ENCODE measurements at regions not wholly inside any gene's neighbourhood (a gene's known extent, or its start where the extent isn't known, plus 50 kb on each side); places are given as distances from the start of the nearest gene placed in this dataset.

- Histone ChIP-seq H3K9me3 (no peaks in the 10 kb centered on the region), H3K4me1 (no peaks in the 10 kb centered on the region), H3K27me3 (no peaks in the 10 kb centered on the region), H3K4me3 (no peak overlapping the region), H3K27ac (no peak overlapping the region), H3K36me3 (no peaks in the 10 kb centered on the region)
- intact Hi-C loops (cut with DNase I) = no loop called here
- ATAC-seq (no peak), DNase-seq (no peak)
- 24% methylated on average over 4 of the region's 4 CpGs for WGBS (ENCODE audit: insufficient coverage, low coverage, low lambda C conversion rate, missing lambda C conversion rate)
- TF ChIP-seq POLR2A (IDR thresholded peaks at IDR 0.05) = no peak
- TF ChIP-seq, protein P1, sequence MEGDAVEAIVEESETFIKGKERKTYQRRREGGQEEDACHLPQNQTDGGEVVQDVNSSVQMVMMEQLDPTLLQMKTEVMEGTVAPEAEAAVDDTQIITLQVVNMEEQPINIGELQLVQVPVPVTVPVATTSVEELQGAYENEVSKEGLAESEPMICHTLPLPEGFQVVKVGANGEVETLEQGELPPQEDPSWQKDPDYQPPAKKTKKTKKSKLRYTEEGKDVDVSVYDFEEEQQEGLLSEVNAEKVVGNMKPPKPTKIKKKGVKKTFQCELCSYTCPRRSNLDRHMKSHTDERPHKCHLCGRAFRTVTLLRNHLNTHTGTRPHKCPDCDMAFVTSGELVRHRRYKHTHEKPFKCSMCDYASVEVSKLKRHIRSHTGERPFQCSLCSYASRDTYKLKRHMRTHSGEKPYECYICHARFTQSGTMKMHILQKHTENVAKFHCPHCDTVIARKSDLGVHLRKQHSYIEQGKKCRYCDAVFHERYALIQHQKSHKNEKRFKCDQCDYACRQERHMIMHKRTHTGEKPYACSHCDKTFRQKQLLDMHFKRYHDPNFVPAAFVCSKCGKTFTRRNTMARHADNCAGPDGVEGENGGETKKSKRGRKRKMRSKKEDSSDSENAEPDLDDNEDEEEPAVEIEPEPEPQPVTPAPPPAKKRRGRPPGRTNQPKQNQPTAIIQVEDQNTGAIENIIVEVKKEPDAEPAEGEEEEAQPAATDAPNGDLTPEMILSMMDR (IDR thresholded peaks at IDR 0.05) = no peak
Observed at GRCh38 chr5:153299891-153300290, 190.6 kb upstream of the GRIA1 start.

GRCh38 chr5:153308282-153308681, 182.2 kb upstream of the GRIA1 start:
- DNase-seq (no peak), ATAC-seq (no peak)
- H3K9me3 ChIP-seq = no peaks in the 10 kb centered on the region
- no peak overlapping the region for H3K27ac ChIP-seq
- no peaks in the 10 kb centered on the region for H3K4me1 ChIP-seq
- WGBS (ENCODE audit: insufficient coverage, low coverage, low lambda C conversion rate, missing lambda C conversion rate) = 8% methylated on average over 1 of the region's 1 CpG
- TF ChIP-seq, protein P1 (IDR thresholded peaks at IDR 0.05) = no peak
- TF ChIP-seq POLR2A (IDR thresholded peaks at IDR 0.05) = no peak
- no peaks in the 10 kb centered on the region for H3K36me3 ChIP-seq
- intact Hi-C loops (cut with DNase I) = no loop called here
- no peaks in the 10 kb centered on the region for H3K27me3 ChIP-seq
- H3K4me3 ChIP-seq = no peak overlapping the region

GRCh38 chr5:153318556-153318955, 171.9 kb upstream of the GRIA1 start:
- WGBS (ENCODE audit: insufficient coverage, low coverage, low lambda C conversion rate, missing lambda C conversion rate) = 49% methylated on average over 4 of the region's 4 CpGs
- no peak for TF ChIP-seq POLR2A (IDR thresholded peaks at IDR 0.05)
- TF ChIP-seq, protein P1 (IDR thresholded peaks at IDR 0.05) = no peak
- intact Hi-C loops (cut with DNase I) = no loop called here

GRCh38 chr5:153321478-153321877, 169.0 kb upstream of the GRIA1 start:
- intact Hi-C loops (cut with DNase I) = no loop called here
- Histone ChIP-seq H3K27ac (no peak overlapping the region), H3K4me1 (no peaks in the 10 kb centered on the region), H3K4me3 (no peak overlapping the region), H3K9me3 (no peaks in the 10 kb centered on the region), H3K27me3 (no peaks in the 10 kb centered on the region), H3K36me3 (no peaks in the 10 kb centered on the region)
- 33% methylated on average over 1 of the region's 1 CpG for WGBS (ENCODE audit: insufficient coverage, low coverage, low lambda C conversion rate, missing lambda C conversion rate)
- DNase-seq = no peak
- no peak for TF ChIP-seq POLR2A (IDR thresholded peaks at IDR 0.05)
- TF ChIP-seq, protein P1 (IDR thresholded peaks at IDR 0.05) = no peak
- ATAC-seq = no peak

More at GRCh38 chr5:153318556-153318955, 171.9 kb upstream of the GRIA1 start:
- H3K4me1 ChIP-seq = no peaks in the 10 kb centered on the region
- H3K27me3 ChIP-seq = no peaks in the 10 kb centered on the region
- H3K36me3 ChIP-seq = no peaks in the 10 kb centered on the region
- H3K4me3 ChIP-seq = no peak overlapping the region
- H3K27ac ChIP-seq = no peak overlapping the region
- DNase-seq (no peak), ATAC-seq (no peak)
- H3K9me3 ChIP-seq = no peaks in the 10 kb centered on the region

DNA sequence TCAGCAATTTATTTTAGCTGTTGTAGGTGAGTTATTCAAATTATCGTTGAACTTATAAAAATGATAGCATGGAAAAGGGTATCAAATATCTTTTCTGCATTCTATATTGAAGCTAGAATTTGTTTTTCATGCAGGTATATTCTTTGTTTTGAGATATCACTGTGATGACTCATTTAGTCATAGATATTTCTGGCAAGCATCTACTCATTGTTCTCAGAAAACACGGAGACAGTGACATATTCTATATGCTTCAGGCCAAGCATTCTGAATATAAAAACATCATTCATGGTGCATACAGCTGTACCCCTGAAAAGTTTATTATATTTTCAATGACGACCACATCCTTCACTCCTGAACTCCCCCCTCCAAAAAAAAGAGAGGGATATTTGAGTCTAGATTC, 150.3 kb upstream of the GRIA1 start:
- no peak overlapping the region for H3K4me3 ChIP-seq
- 52% methylated on average over 3 of the region's 3 CpGs for WGBS (ENCODE audit: insufficient coverage, low coverage, low lambda C conversion rate, missing lambda C conversion rate)
- DNase-seq (no peak), ATAC-seq (no peak)
- H3K4me1 ChIP-seq = no peaks in the 10 kb centered on the region
- intact Hi-C loops (cut with DNase I) = no loop called here
- no peaks in the 10 kb centered on the region for H3K36me3 ChIP-seq
- no peak for TF ChIP-seq POLR2A (IDR thresholded peaks at IDR 0.05)
- TF ChIP-seq, protein P1 (IDR thresholded peaks at IDR 0.05) = no peak
- H3K27ac ChIP-seq = no peak overlapping the region
- H3K27me3 ChIP-seq = no peaks in the 10 kb centered on the region
- H3K9me3 ChIP-seq = no peaks in the 10 kb centered on the region

Data from right lobe of liver (tissue), 6 donors.